OCI-LY1 (cell line): ENCODE measurements at regions not wholly inside any gene's neighbourhood (a gene's known extent, or its start where the extent isn't known, plus 50 kb on each side); places are given as distances from the start of the nearest gene placed in this dataset.

ENCODE experiments used
- EZH2 ChIP-seq: fragments of 200-600 bp; sonication (generic), shearing (Covaris generic); IDR thresholded peaks from 2 replicates; pipeline ENCODE4 v1.8.0; 2017; ENCODE audit warnings: borderline replicate concordance, mixed run types, mild to moderate bottlenecking, antibody characterized with exemption, low read length, moderate library complexity, mixed read lengths
- TF ChIP-seq, protein P1 (sequence below): fragments of 200-600 bp; sonication (generic), shearing (Covaris generic); IDR thresholded peaks from 2 replicates; pipeline ENCODE4 v1.5.1; 2017; ENCODE audit warnings: mild to moderate bottlenecking, antibody characterized with exemption, low read length, moderate library complexity, mixed read lengths

DNA sequence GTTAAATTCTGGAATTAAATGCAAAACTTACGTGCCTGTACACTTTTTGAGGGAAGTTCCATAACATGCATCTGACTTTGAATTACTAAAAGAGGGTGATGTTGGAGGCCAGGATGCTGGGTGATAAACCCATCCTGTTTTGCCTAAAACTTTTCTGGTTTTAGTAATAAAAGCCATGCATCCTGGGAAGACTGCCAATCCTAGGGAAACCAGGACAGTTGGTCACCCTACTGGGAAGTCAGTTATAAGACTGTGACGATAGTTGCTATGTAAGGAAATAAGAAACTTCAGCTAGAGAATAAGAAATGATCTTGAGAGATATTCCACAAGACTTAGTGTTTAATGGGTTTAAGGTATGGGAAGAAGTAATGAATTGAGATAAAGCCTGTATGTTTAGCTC, 336.6 kb upstream of the LYPLAL1 start:
- TF ChIP-seq, protein P1, sequence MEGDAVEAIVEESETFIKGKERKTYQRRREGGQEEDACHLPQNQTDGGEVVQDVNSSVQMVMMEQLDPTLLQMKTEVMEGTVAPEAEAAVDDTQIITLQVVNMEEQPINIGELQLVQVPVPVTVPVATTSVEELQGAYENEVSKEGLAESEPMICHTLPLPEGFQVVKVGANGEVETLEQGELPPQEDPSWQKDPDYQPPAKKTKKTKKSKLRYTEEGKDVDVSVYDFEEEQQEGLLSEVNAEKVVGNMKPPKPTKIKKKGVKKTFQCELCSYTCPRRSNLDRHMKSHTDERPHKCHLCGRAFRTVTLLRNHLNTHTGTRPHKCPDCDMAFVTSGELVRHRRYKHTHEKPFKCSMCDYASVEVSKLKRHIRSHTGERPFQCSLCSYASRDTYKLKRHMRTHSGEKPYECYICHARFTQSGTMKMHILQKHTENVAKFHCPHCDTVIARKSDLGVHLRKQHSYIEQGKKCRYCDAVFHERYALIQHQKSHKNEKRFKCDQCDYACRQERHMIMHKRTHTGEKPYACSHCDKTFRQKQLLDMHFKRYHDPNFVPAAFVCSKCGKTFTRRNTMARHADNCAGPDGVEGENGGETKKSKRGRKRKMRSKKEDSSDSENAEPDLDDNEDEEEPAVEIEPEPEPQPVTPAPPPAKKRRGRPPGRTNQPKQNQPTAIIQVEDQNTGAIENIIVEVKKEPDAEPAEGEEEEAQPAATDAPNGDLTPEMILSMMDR: no peak
- TF ChIP-seq EZH2: no peak
